ENCODE measurements at regions not wholly inside any gene's neighbourhood (a gene's known extent, or its start where the extent isn't known, plus 50 kb on each side); places are given as distances from the start of the nearest gene placed in this dataset.
A peak's percentile ranks its signal among the peaks of the same experiment; 100 is the strongest.

GRCh38 chr9:86794391-86795046 is 152.8 kb downstream of the GAS1 start:
- Histone ChIP-seq H2AFZ (replicated peaks; ENCODE audit: low read length, poor library complexity) (no peak overlapping the region), H3K4ac (ENCODE audit: low read depth, low read length) (0 out of 2 replicates have a peak overlapping the region, but pooled peaks have one; percentile 2), H2AK9ac (replicated peaks; ENCODE audit: low read depth, low read length, poor library complexity) (no peak overlapping the region), H3K4me1 (ENCODE audit: control insufficient read depth, insufficient read depth, low read length) (peaks cover 9% of the 10 kb centered on the region), H3K9ac (ENCODE audit: low read depth, low read length) (peak overlapping the region; percentile 22; the same call in 1 of the 2 replicates), H3K36me3 (ENCODE audit: control insufficient read depth, insufficient read depth, low read length) (no peaks in the 10 kb centered on the region), H3K23ac (ENCODE audit: low read depth, low read length) (no peak overlapping the region), H3K9me3 (ENCODE audit: control insufficient read depth, insufficient read depth, low read length) (no peaks in the 10 kb centered on the region), H2BK5ac (ENCODE audit: low read depth, low read length, poor library complexity, severe bottlenecking) (no peak overlapping the region), H3K27ac (ENCODE audit: insufficient read depth, low read length) (peak overlapping the region; percentile 73; the same call in 1 of the 2 replicates), H4K91ac (ENCODE audit: insufficient read depth, low read depth, low read length) (peak overlapping the region; percentile 1; the same call in 1 of the 2 replicates), H3K56ac (ENCODE audit: extremely low read depth, insufficient read depth, low read length) (no peak overlapping the region), H3K9me1 (ENCODE audit: insufficient read depth, low read length) (no peaks in the 10 kb centered on the region), H3K79me1 (ENCODE audit: low read depth in 1 of 2, low read length in 2 of 2) (no peaks in the 10 kb centered on the region), H2BK120ac (ENCODE audit: low read depth, low read length) (peak overlapping the region; percentile 44), H3K18ac (ENCODE audit: low read depth, low read length) (peak overlapping the region; percentile 35), H2BK15ac (ENCODE audit: low read depth, low read length) (peak overlapping the region; percentile 23; the same call in 1 of the 3 replicates), H3K4me3 (ENCODE audit: insufficient read depth, low read depth, low read length) (no peak overlapping the region), H3K27me3 (ENCODE audit: control insufficient read depth, insufficient read depth, low read length) (no peaks in the 10 kb centered on the region), H3K4me2 (ENCODE audit: low read depth, low read length) (peak overlapping the region; percentile 42), H4K8ac (ENCODE audit: low read depth in 2 of 2, low read length in 2 of 2) (peak overlapping the region in 1 of 2 experiments; percentile 61; a peak in 1 of 4 replicates), H2BK20ac (ENCODE audit: low read depth, low read length) (peak overlapping the region; percentile 8), H4K20me1 (ENCODE audit: insufficient read depth, low read length) (no peaks in the 10 kb centered on the region), H3K14ac (replicated peaks; ENCODE audit: low read depth, low read length) (no peak overlapping the region), H2AK5ac (ENCODE audit: low read depth, low read length) (no peak overlapping the region), H4K5ac (ENCODE audit: low read depth, low read length) (peak overlapping the region; percentile 17; the same call in 1 of the 2 replicates)
- POLR2A ChIA-PET (ENCODE audit: unreplicated experiment): no interaction called here
- intact Hi-C loops (cut with micrococcal nuclease) (loop anchor here (1.0 to 10.0 kb wide), 4 partner anchors 72 to 530 kb away; no protein-coding TSS in a partner anchor), dilution Hi-C loops (cut with HindIII; ENCODE audit: low sequenced_read_pairs, unreplicated experiment) (no loop called here), in situ Hi-C loops (cut with MboI; ENCODE audit: low sequenced_read_pairs) (no loop called here)
- DNase-seq (peak; percentile 79), ATAC-seq (ENCODE audit: low read depth) (peak; percentile 74)
- TF ChIP-seq CEBPB (IDR thresholded peaks at IDR 0.05; ENCODE audit: low read depth, low read length) (peak; percentile 79), MAFK (IDR thresholded peaks at IDR 0.05; ENCODE audit: low read depth, low read length) (0 out of 2 replicates have a peak, but pooled peaks have one; percentile 3), ELK1 (IDR thresholded peaks at IDR 0.05; ENCODE audit: borderline replicate concordance, low read depth, low read length) (no peak)
- CTCF ChIA-PET: interaction anchor here (0.9 kb wide), 1 partner anchor 88 kb away, joined by 4 read pairs; no protein-coding TSS in a partner anchor
- no CpG with 5 or more reads among the region's 3 CpGs for WGBS, 2 experiments (ENCODE audit: extremely low coverage in 2 of 2, insufficient read length in 1 of 2)
- BruUV-seq (replicated peaks): no TSS peak
